ENCODE measurements at regions not wholly inside any gene's neighbourhood (a gene's known extent, or its start where the extent isn't known, plus 50 kb on each side); places are given as distances from the start of the nearest gene placed in this dataset.
"Not testable (repeated sequence)": the region's sequence is repeated elsewhere in the genome, so short reads cannot be mapped to it uniquely, and the experiment has no call there.

DNA sequence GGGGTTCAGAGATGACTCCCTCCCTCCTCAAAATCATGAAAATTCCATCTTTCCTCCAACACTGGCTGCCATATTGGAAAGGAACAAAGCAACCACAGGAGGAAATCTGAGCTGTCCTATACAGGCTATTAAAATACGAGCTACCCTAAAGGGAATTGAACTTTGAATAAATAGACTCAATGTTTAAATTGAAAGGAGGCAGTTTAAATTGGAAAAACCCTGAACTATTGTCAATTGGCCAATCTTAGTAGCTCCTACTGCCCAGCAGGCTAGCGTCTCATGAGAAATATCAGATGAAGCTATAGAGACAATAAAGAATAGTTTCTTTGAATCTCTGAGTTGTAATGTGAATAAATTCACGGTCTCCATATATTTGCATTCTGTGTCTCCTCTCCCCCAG lies 85.4 kb upstream of the KCNE2 start:
- no peak for TF ChIP-seq POLR2AphosphoS5 (IDR thresholded peaks at IDR 0.05; ENCODE audit: low read depth, low read length)
- no peak for TF ChIP-seq POU2F2 (IDR thresholded peaks at IDR 0.05; ENCODE audit: low read depth, low read length)
- TF ChIP-seq SPI1 (IDR thresholded peaks at IDR 0.05; ENCODE audit: low read depth, low read length): no peak
- no peak for TF ChIP-seq PAX5 (IDR thresholded peaks at IDR 0.05; ENCODE audit: insufficient read depth, low read length, severe bottlenecking)
- no peak for TF ChIP-seq TAF1 (IDR thresholded peaks at IDR 0.05; ENCODE audit: low read depth, low read length)
- no peak for DNase-seq (ENCODE audit: insufficient read length, low spot score)
- FAIRE-seq: no peak

DNA sequence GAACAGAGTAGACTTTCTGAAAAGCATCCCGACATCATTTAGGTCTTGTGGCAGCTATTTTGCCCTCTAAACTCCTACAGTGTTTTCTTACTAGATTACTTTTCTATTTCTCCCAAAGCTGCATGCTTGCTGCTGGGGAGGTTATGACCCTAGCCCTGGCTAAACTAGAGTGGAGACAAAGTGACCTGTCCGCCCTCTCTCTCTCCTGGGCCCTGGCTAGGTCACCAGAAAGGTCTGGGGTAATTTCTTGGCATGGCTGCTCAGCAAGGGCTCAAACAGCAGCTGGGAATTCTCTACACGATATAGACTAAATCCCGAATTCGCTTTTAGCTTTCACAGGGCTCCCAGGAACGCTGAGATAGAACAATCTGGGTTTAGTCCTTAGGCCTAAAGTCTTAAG lies 84.5 kb upstream of the KCNE2 start:
- DNase-seq (ENCODE audit: insufficient read length, low spot score) (no peak), FAIRE-seq (no peak)
- TF ChIP-seq POLR2A (IDR thresholded peaks at IDR 0.05; ENCODE audit: low read depth, low read length) (no peak), TAF1 (IDR thresholded peaks at IDR 0.05; ENCODE audit: low read depth, low read length) (no peak), POU2F2 (IDR thresholded peaks at IDR 0.05; ENCODE audit: low read depth, low read length) (no peak), POLR2AphosphoS5 (IDR thresholded peaks at IDR 0.05; ENCODE audit: low read depth, low read length) (no peak), SPI1 (IDR thresholded peaks at IDR 0.05; ENCODE audit: low read depth, low read length) (no peak), PAX5 (IDR thresholded peaks at IDR 0.05; ENCODE audit: insufficient read depth, low read length, severe bottlenecking) (no peak)

DNA sequence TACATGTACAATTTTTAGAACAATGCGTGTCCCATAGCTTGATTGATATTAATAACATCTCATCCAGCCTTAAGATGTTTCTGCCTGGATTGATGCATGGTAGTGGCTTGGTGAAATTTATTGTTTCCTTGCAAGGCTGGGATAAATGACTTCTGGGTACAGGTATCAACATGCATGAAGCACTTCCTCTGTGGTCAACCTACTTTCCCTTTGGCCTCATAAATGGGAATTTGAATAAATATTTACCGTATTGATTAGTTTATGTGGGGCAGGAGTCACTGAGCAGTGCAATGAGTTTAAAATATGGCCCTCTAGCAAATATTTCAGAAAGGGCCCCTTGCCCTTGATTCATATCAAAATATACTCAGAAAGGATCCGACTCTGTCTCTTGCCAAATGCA lies 83.9 kb upstream of the KCNE2 start:
- TF ChIP-seq PAX5 (IDR thresholded peaks at IDR 0.05; ENCODE audit: insufficient read depth, low read length, severe bottlenecking) (no peak), POU2F2 (IDR thresholded peaks at IDR 0.05; ENCODE audit: low read depth, low read length) (no peak), TAF1 (IDR thresholded peaks at IDR 0.05; ENCODE audit: low read depth, low read length) (no peak), POLR2A (IDR thresholded peaks at IDR 0.05; ENCODE audit: low read depth, low read length) (no peak), POLR2AphosphoS5 (IDR thresholded peaks at IDR 0.05; ENCODE audit: low read depth, low read length) (no peak), SPI1 (IDR thresholded peaks at IDR 0.05; ENCODE audit: low read depth, low read length) (no peak)
- DNase-seq (ENCODE audit: insufficient read length, low spot score) (no peak), FAIRE-seq (no peak)

DNA sequence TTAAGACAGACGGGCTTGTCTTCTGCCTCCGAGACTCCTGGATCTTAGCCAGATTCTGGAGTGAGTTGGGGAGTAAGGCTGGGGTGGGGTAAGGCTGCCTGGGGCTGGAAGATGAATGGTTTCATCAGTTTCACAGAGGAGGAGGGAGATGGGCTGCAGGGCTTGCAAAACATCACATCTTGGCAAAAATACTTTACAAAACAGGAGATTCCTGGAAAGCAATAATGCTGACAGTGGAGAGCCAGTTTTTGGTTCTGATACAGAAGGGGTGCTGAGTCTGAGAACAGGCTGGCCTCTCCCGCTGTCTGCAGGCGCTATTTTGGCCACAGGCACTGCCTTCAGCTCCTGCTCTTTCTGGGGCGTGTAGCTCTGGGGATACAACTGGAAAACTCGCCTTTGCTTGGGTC lies 83.4 kb upstream of the KCNE2 start:
- FAIRE-seq (no peak), DNase-seq (ENCODE audit: insufficient read length, low spot score) (no peak)
- TF ChIP-seq SPI1 (IDR thresholded peaks at IDR 0.05; ENCODE audit: low read depth, low read length): no peak
- TF ChIP-seq PAX5 (IDR thresholded peaks at IDR 0.05; ENCODE audit: insufficient read depth, low read length, severe bottlenecking): no peak
- TF ChIP-seq TAF1 (IDR thresholded peaks at IDR 0.05; ENCODE audit: low read depth, low read length): no peak

DNA sequence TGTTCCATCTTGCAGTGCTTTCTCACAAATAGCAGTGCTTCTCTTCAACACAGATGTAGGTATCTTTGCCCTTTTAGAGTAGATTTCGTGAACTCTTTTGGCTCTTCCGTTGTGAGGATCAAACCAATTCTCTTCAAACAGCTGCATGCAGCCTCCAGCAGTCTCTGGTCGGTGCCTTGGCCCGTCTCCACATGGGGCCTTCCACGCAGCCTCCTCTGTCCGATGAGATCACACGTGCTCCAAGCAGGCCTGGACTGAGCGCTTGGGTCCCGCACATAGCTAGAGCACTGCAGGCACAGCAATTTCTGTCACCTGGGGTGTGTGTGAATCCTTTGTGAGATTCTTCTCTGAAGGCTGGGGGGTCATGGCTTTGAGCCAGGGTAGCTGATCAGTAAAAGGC lies 82.8 kb upstream of the KCNE2 start:
- no peak for TF ChIP-seq PAX5 (IDR thresholded peaks at IDR 0.05; ENCODE audit: insufficient read depth, low read length, severe bottlenecking)
- TF ChIP-seq POU2F2 (IDR thresholded peaks at IDR 0.05; ENCODE audit: low read depth, low read length): no peak
- no peak for TF ChIP-seq TAF1 (IDR thresholded peaks at IDR 0.05; ENCODE audit: low read depth, low read length)
- TF ChIP-seq POLR2AphosphoS5 (IDR thresholded peaks at IDR 0.05; ENCODE audit: low read depth, low read length): no peak
- TF ChIP-seq POLR2A (IDR thresholded peaks at IDR 0.05; ENCODE audit: low read depth, low read length): no peak
- no peak for TF ChIP-seq SPI1 (IDR thresholded peaks at IDR 0.05; ENCODE audit: low read depth, low read length)
- FAIRE-seq (no peak), DNase-seq (ENCODE audit: insufficient read length, low spot score) (no peak)

DNA sequence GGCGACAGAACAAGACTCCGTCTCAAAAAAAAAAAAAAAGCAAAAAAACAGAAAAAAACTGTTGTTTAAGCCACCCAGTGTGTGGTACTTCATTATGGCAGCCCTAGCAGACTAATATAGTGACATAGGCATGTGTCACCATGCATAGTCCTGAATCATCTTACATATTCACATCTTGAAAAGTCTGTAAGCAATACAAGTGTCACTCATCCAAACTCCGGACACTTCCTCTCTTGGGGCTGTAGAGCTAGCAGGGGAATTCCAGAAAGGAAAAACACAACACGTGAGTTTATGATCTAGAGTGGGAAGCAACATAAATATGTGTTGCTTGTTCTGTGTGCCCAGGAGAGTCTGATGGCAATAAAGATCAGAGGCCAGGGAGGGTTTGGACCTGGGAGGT lies 81.6 kb upstream of the KCNE2 start:
- TF ChIP-seq POLR2AphosphoS5 (IDR thresholded peaks at IDR 0.05; ENCODE audit: low read depth, low read length) (no peak), TAF1 (IDR thresholded peaks at IDR 0.05; ENCODE audit: low read depth, low read length) (no peak), POLR2A (IDR thresholded peaks at IDR 0.05; ENCODE audit: low read depth, low read length) (no peak), SPI1 (IDR thresholded peaks at IDR 0.05; ENCODE audit: low read depth, low read length) (no peak), POU2F2 (IDR thresholded peaks at IDR 0.05; ENCODE audit: low read depth, low read length) (no peak), PAX5 (IDR thresholded peaks at IDR 0.05; ENCODE audit: insufficient read depth, low read length, severe bottlenecking) (no peak)
- no peak for FAIRE-seq
- no peak for DNase-seq (ENCODE audit: insufficient read length, low spot score)

DNA sequence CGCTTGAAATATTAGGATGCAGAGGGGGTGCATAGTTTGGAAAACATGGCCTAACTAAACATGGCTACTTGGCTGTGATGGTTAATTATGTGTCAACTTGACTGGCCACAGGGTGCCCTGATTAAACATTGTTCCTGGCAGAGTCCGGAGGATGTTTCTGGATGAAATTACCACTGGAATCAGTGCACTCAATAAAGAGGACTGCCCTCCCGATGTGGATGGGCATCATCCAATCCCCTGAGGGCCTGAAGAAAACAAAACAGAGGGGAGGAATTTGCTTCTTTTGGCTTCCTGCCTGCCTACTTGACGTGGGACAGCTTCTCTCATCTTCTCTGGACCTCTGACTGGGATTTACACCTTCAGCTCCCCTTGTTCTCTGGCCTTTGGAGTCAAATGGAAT lies 79.1 kb upstream of the KCNE2 start:
- FAIRE-seq (no peak), DNase-seq (ENCODE audit: insufficient read length, low spot score) (no peak)
- no peak for TF ChIP-seq SPI1 (IDR thresholded peaks at IDR 0.05; ENCODE audit: low read depth, low read length)
- TF ChIP-seq TAF1 (IDR thresholded peaks at IDR 0.05; ENCODE audit: low read depth, low read length): no peak
- TF ChIP-seq PAX5 (IDR thresholded peaks at IDR 0.05; ENCODE audit: insufficient read depth, low read length, severe bottlenecking): no peak
- TF ChIP-seq POU2F2 (IDR thresholded peaks at IDR 0.05; ENCODE audit: low read depth, low read length): no peak
- TF ChIP-seq POLR2A (IDR thresholded peaks at IDR 0.05; ENCODE audit: low read depth, low read length): no peak
- no peak for TF ChIP-seq POLR2AphosphoS5 (IDR thresholded peaks at IDR 0.05; ENCODE audit: low read depth, low read length)

DNA sequence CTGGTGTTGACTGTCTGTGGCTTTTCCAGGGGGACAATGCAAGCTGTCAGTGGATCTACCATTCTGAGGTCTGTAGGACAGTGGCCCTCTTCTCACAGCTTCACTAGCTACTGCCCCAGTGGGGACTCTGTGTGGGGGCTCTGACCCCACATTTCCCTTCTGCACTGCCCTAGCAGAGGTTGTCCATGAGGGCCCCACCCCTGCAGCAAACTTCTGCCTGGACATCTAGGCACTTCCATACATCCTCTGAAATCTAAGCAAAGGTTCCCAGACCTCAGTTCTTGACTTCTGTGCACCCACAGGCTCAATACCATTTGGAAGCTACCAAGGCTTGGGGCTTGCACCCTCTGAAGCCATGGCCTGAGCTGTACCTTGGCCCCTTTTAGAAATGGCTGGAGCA lies 75.8 kb upstream of the KCNE2 start:
- not testable (repeated sequence) for FAIRE-seq; DNase-seq (ENCODE audit: insufficient read length, low spot score)

DNA sequence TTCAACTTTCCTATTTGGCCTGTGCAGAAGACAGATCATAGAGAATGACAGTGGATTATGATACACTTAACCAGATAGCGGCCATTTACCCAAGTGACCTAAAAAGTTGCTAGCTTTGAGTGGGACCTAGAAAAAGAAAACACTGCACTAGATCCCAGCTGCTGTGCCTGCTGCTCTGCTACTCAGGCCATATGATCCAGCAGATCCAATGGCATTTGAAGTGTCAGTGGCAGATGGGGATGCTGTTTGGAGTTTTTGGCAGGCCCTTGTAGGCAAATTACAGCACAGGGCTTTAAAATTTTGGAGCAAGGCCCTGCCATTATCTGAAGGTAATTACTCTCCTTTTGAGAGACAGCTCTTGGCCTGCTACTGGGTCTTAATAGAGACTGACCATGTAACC lies 74.0 kb upstream of the KCNE2 start:
- FAIRE-seq: no peak
- no peak for DNase-seq (ENCODE audit: insufficient read length, low spot score)
- no peak for TF ChIP-seq POU2F2 (IDR thresholded peaks at IDR 0.05; ENCODE audit: low read depth, low read length)
- no peak for TF ChIP-seq TAF1 (IDR thresholded peaks at IDR 0.05; ENCODE audit: low read depth, low read length)

DNA sequence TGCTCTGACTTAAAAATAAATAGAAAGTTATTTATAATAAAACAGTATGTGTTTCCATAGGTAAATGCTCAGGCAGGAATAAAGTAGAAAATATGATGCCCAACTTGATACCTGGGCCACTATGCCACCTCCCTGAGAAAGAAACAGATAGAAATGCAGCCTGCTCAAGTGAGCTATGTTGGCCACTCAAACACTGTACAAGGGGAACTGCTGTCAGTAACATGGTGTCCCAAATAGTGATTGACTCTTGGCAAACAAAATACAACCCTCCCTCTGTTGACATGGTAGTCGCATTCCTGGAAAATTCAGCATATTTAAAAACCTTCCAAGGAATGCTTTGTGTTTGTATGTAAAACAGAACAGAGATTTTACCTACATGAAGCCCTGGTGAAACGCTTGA lies 66.9 kb upstream of the KCNE2 start:
- no peak for TF ChIP-seq POU2F2 (IDR thresholded peaks at IDR 0.05; ENCODE audit: low read depth, low read length)
- TF ChIP-seq TAF1 (IDR thresholded peaks at IDR 0.05; ENCODE audit: low read depth, low read length): no peak
- no peak for TF ChIP-seq SPI1 (IDR thresholded peaks at IDR 0.05; ENCODE audit: low read depth, low read length)
- TF ChIP-seq PAX5 (IDR thresholded peaks at IDR 0.05; ENCODE audit: insufficient read depth, low read length, severe bottlenecking): no peak
- TF ChIP-seq POLR2AphosphoS5 (IDR thresholded peaks at IDR 0.05; ENCODE audit: low read depth, low read length): no peak
- no peak for TF ChIP-seq POLR2A (IDR thresholded peaks at IDR 0.05; ENCODE audit: low read depth, low read length)
- FAIRE-seq: no peak
- DNase-seq (ENCODE audit: insufficient read length, low spot score): no peak

All from GM12891 (cell line).